ENCODE measurements at regions not wholly inside any gene's neighbourhood (a gene's known extent, or its start where the extent isn't known, plus 50 kb on each side); places are given as distances from the start of the nearest gene placed in this dataset.

GRCh38 chr14:98379830-98380229, 892.2 kb downstream of the BCL11B start:
- no peak for DNase-seq (ENCODE audit: low spot score)

GRCh38 chr14:98382662-98383061, 889.3 kb downstream of the BCL11B start:
- no peak for DNase-seq (ENCODE audit: low spot score)

- no peak for DNase-seq (ENCODE audit: low spot score)
Measured at GRCh38 chr14:98385851-98386250, 886.1 kb downstream of the BCL11B start.

GRCh38 chr14:98391061-98391460, 880.9 kb downstream of the BCL11B start:
- no peak for DNase-seq (ENCODE audit: low spot score)

GRCh38 chr14:98393527-98393926, 878.5 kb downstream of the BCL11B start:
- no peak for DNase-seq (ENCODE audit: low spot score)

- no peak for DNase-seq (ENCODE audit: low spot score)
Measured at GRCh38 chr14:98404811-98405210, 867.2 kb downstream of the BCL11B start.

- no peak for DNase-seq (ENCODE audit: low spot score)
Measured at GRCh38 chr14:98408024-98408555, 863.9 kb downstream of the BCL11B start.

GRCh38 chr14:98408713-98409112, 863.3 kb downstream of the BCL11B start:
- no peak for DNase-seq (ENCODE audit: low spot score)

GRCh38 chr14:98411154-98411553, 860.8 kb downstream of the BCL11B start:
- no peak for DNase-seq (ENCODE audit: low spot score)

GRCh38 chr14:98412431-98412830, 859.6 kb downstream of the BCL11B start:
- DNase-seq (ENCODE audit: low spot score): no peak

GRCh38 chr14:98415766-98416165, 856.2 kb downstream of the BCL11B start:
- DNase-seq (ENCODE audit: low spot score): no peak

GRCh38 chr14:98417001-98417400, 855.0 kb downstream of the BCL11B start:
- no peak for DNase-seq (ENCODE audit: low spot score)

GRCh38 chr14:98428483-98428994, 843.5 kb downstream of the BCL11B start:
- DNase-seq (ENCODE audit: low spot score): no peak

GRCh38 chr14:98433436-98433835, 838.6 kb downstream of the BCL11B start:
- DNase-seq (ENCODE audit: low spot score): no peak

GRCh38 chr14:98437113-98437512, 834.9 kb downstream of the BCL11B start:
- DNase-seq (ENCODE audit: low spot score): no peak

- no peak for DNase-seq (ENCODE audit: low spot score)
Measured at GRCh38 chr14:98444077-98444476, 827.9 kb downstream of the BCL11B start.

GRCh38 chr14:98445718-98446117, 826.3 kb downstream of the BCL11B start:
- no peak for DNase-seq (ENCODE audit: low spot score)

- DNase-seq (ENCODE audit: low spot score): no peak
Measured at GRCh38 chr14:98446508-98446907, 825.5 kb downstream of the BCL11B start.

- DNase-seq (ENCODE audit: low spot score): no peak
Measured at GRCh38 chr14:98456231-98456630, 815.8 kb downstream of the BCL11B start.

- no peak for DNase-seq (ENCODE audit: low spot score)
Measured at GRCh38 chr14:98458702-98459101, 813.3 kb downstream of the BCL11B start.

- DNase-seq (ENCODE audit: low spot score): no peak
Measured at GRCh38 chr14:98462908-98463307, 809.1 kb downstream of the BCL11B start.

GRCh38 chr14:98466807-98467206, 805.2 kb downstream of the BCL11B start:
- no peak for DNase-seq (ENCODE audit: low spot score)

GRCh38 chr14:98470663-98471062, 801.3 kb downstream of the BCL11B start:
- DNase-seq (ENCODE audit: low spot score): no peak

GRCh38 chr14:98474900-98475299, 797.1 kb downstream of the BCL11B start:
- no peak for DNase-seq (ENCODE audit: low spot score)

GRCh38 chr14:98477935-98478334, 794.1 kb downstream of the BCL11B start:
- DNase-seq (ENCODE audit: low spot score): no peak
